HG02588 (cell line): ENCODE measurements at regions not wholly inside any gene's neighbourhood (a gene's known extent, or its start where the extent isn't known, plus 50 kb on each side); places are given as distances from the start of the nearest gene placed in this dataset.
"Not testable (repeated sequence)": the region's sequence is repeated elsewhere in the genome, so short reads cannot be mapped to it uniquely, and the experiment has no call there.

Experiments
- ATAC-seq: cut with Tn5 transposase; IDR thresholded peaks from one replicate; pipeline ENCODE4 v1.9.1; 2021; ENCODE audit warnings: mild to moderate bottlenecking, moderate library complexity; ENCODE audit not compliant: unreplicated experiment

- no peak for ATAC-seq
These were observed 1303.7 kb upstream of the IGFBP7 start for GRCh38 chr4:58413849-58414248.

- no peak for ATAC-seq
These were observed 1301.7 kb upstream of the IGFBP7 start for GRCh38 chr4:58411904-58412303.

- ATAC-seq = no peak
These were observed 1296.6 kb upstream of the IGFBP7 start for GRCh38 chr4:58406762-58407161.

GRCh38 chr4:58368221-58368620, 1258.0 kb upstream of the IGFBP7 start:
- no peak for ATAC-seq

GRCh38 chr4:58360354-58361133, 1250.4 kb upstream of the IGFBP7 start:
- ATAC-seq = no peak

- no peak for ATAC-seq
These were observed 1249.4 kb upstream of the IGFBP7 start for GRCh38 chr4:58359590-58359989.

GRCh38 chr4:58357947-58358346, 1247.8 kb upstream of the IGFBP7 start:
- ATAC-seq = no peak

GRCh38 chr4:58325070-58325469, 1214.9 kb upstream of the IGFBP7 start:
- no peak for ATAC-seq

- no peak for ATAC-seq
These were observed 1203.3 kb upstream of the IGFBP7 start for GRCh38 chr4:58313444-58313843.

GRCh38 chr4:58303456-58303855, 1193.3 kb upstream of the IGFBP7 start:
- no peak for ATAC-seq

- ATAC-seq = no peak
These were observed 1191.3 kb upstream of the IGFBP7 start for GRCh38 chr4:58301376-58301999.

- no peak for ATAC-seq
These were observed 1176.2 kb upstream of the IGFBP7 start for GRCh38 chr4:58286335-58286734.

GRCh38 chr4:58280928-58281327, 1170.7 kb upstream of the IGFBP7 start:
- ATAC-seq = not testable (repeated sequence)

- no peak for ATAC-seq
These were observed 1165.7 kb upstream of the IGFBP7 start for GRCh38 chr4:58275856-58276255.

- no peak for ATAC-seq
These were observed 1164.4 kb upstream of the IGFBP7 start for GRCh38 chr4:58274553-58274952.

- no peak for ATAC-seq
These were observed 1162.1 kb upstream of the IGFBP7 start for GRCh38 chr4:58272311-58272710.

- no peak for ATAC-seq
These were observed 1155.5 kb upstream of the IGFBP7 start for GRCh38 chr4:58265734-58266133.

- no peak for ATAC-seq
These were observed 1151.3 kb upstream of the IGFBP7 start for GRCh38 chr4:58261526-58261925.

- no peak for ATAC-seq
These were observed 1144.1 kb upstream of the IGFBP7 start for GRCh38 chr4:58254291-58254690.

- no peak for ATAC-seq
These were observed 1142.5 kb upstream of the IGFBP7 start for GRCh38 chr4:58252656-58253055.

- ATAC-seq = no peak
These were observed 1137.6 kb upstream of the IGFBP7 start for GRCh38 chr4:58247792-58248191.

- ATAC-seq = no peak
These were observed 1115.3 kb upstream of the IGFBP7 start for GRCh38 chr4:58225460-58225859.

- no peak for ATAC-seq
These were observed 1109.0 kb upstream of the IGFBP7 start for GRCh38 chr4:58219179-58219578.
